Lower leg skin (tissue), 3 donors: ENCODE measurements at regions not wholly inside any gene's neighbourhood (a gene's known extent, or its start where the extent isn't known, plus 50 kb on each side); places are given as distances from the start of the nearest gene placed in this dataset.

Source experiments
- CTCF ChIP-seq, 3 donors: fragments of 450-650 bp; IDR thresholded peaks; one replicate each; pipeline ENCODE4 v1.5.1; 2016; ENCODE audit warnings: antibody characterized with exemption in 3 of 3, mild to moderate bottlenecking in 3 of 3, moderate library complexity in 2 of 3
- POLR2A ChIP-seq, 2 donors: fragments of 450-650 bp; IDR thresholded peaks; one replicate each; pipeline ENCODE4 v1.6.1; 2016 to 2017; ENCODE audit warnings: antibody characterized with exemption in 2 of 2, mild to moderate bottlenecking in 1 of 2, moderate library complexity in 1 of 2

- TF ChIP-seq CTCF (IDR thresholded peaks at IDR 0.05) (no peak), POLR2A (IDR thresholded peaks at IDR 0.05) (no peak)
Measured at GRCh38 chr5:17893026-17893635, 258.9 kb downstream of the TAF11L14 start.
